Fibroblast of mammary gland (primary cell): ENCODE measurements at regions not wholly inside any gene's neighbourhood (a gene's known extent, or its start where the extent isn't known, plus 50 kb on each side); places are given as distances from the start of the nearest gene placed in this dataset.

Source experiments
- DNase-seq: peaks from one replicate; pipeline ENCODE4 v3.0.0-alpha.2; 2010; ENCODE audit warnings: low read depth
- H3K4me3 ChIP-seq: 2 replicates; pipeline ENCODE4 v1.5.1; 2011; ENCODE audit warnings: low read depth, mild to moderate bottlenecking, low read length, moderate library complexity; ENCODE audit not compliant: control insufficient read depth
- CTCF ChIP-seq: conservative IDR thresholded peaks from 2 replicates; pipeline ENCODE4 v1.5.1; 2011; ENCODE audit warnings: low read depth, low read length, inconsistent platforms; ENCODE audit not compliant: control insufficient read depth, insufficient read depth

GRCh38 chr17:12358477-12358876 is 307.2 kb upstream of the MYOCD start:
- H3K4me3 ChIP-seq: no peak overlapping the region
- no peak for TF ChIP-seq CTCF
- no peak for DNase-seq

DNA sequence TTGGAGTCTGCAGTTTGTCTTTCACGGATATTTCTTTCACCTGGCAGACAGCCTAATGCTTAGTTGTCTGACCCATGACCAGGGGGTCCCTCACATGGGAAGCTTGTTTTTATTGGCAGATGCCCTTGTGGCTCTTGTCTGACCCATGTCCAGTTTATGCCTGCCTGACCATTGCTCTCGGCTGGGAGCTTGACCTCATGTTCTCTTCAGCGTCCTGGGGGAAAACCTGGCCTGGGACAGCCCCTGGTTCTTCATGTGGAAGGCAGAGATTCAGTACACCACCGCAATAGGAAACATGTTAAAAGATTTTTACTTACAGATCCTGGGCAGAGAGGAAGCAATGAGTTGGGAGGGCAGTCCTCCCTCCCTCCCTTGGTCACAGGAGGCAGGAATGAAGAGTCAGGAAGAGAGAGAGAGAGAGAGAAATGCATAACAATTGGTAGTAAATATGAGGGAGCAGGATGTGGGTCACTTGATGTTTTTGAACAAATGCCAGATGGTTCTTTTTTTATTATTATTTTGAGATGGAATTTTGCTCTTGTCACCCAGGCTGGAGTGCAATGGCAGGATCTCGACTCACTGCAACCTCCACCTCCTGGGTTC is 302.7 kb upstream of the MYOCD start:
- no peak overlapping the region for H3K4me3 ChIP-seq
- no peak for TF ChIP-seq CTCF
- DNase-seq: no peak

- TF ChIP-seq CTCF: no peak
- no peak overlapping the region for H3K4me3 ChIP-seq
- DNase-seq: peak; percentile 49
Observed at GRCh38 chr17:12365805-12366204, 299.9 kb upstream of the MYOCD start.

DNA sequence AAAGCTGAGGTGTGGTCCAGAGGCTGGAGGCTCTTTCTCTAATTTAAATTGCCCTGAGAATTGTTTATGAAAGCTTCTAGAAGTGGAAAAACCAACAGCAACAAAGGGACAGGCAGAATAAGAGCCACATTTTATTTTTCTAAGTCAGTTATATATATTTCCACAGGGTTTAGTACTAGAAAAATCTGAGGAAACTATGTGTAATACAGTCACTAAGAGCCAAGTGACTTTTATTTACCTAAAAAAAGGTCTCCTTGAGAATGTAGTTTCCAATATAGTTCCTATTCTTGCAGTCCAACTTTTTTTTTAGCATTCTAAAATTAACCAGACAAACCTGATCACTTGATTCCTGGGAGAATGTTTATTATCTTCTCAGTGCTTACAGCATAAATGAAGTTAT is 296.6 kb upstream of the MYOCD start:
- no peak overlapping the region for H3K4me3 ChIP-seq
- no peak for TF ChIP-seq CTCF
- DNase-seq: no peak

DNA sequence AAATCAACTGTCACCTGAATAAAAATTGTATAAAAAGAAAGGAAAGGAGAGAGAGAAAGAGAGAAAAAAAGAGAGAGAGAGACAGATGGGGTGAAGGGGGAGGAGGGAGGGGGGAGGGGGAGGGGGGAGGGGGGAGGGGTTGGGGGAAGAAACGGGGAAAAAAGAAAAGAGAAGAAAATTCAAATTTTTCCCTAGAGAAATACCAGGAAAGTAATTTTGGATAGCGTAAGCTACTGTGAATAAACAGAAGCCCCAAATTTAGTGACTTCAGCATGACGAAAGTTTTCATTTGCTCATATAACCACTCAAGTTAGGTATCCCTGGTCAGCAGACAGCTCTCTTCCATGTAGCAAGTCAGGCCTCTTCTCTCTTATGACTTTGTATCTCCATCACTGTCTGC is 289.4 kb upstream of the MYOCD start:
- TF ChIP-seq CTCF: no peak
- H3K4me3 ChIP-seq: no peak overlapping the region
- no peak for DNase-seq

DNA sequence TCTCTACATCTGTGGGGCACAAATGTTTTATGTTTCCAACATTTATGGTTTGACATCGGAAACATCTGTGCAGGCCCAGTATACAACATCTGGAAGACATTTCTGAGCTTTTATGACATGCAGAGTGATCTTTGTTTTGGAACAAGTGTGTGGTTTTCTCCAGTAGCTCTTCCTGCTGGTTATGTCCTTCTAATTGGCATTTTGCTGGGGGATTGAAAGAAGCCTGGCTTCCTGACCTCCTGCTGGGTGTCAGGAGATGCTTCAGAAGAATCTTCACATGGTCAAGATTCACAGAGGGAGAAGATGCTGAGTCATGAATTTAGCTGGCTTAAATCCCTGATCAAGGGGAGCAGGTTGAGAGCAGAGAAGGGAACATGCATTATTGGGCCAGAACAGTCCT is 279.5 kb upstream of the MYOCD start:
- peak; percentile 69 for DNase-seq
- no peak for TF ChIP-seq CTCF
- no peak overlapping the region for H3K4me3 ChIP-seq

- no peak overlapping the region for H3K4me3 ChIP-seq
- peak; percentile 78 for DNase-seq
- no peak for TF ChIP-seq CTCF
Observed at GRCh38 chr17:12388226-12388625, 277.5 kb upstream of the MYOCD start.
